ENCODE measurements at regions not wholly inside any gene's neighbourhood (a gene's known extent, or its start where the extent isn't known, plus 50 kb on each side); places are given as distances from the start of the nearest gene placed in this dataset.

GRCh38 chr6:49336514-49337131, 126.4 kb downstream of the MMUT start:
- Histone ChIP-seq H3K4me3 (replicated peaks; ENCODE audit: low read depth, low read length) (no peak overlapping the region), H3K27me3 (replicated peaks; ENCODE audit: control insufficient read depth, insufficient read depth, low read length) (no peaks in the 10 kb centered on the region), H3K36me3 (ENCODE audit: control insufficient read depth, insufficient read depth, low read length) (no peaks in the 10 kb centered on the region)
- DNase-seq (ENCODE audit: extremely low read depth, insufficient read length): no peak
- TF ChIP-seq CTCF (IDR thresholded peaks at IDR 0.05; ENCODE audit: insufficient read depth, low read length, poor library complexity, severe bottlenecking): no peak

- Histone ChIP-seq H3K27me3 (replicated peaks; ENCODE audit: control insufficient read depth, insufficient read depth, low read length) (no peaks in the 10 kb centered on the region), H3K4me3 (replicated peaks; ENCODE audit: low read depth, low read length) (no peak overlapping the region), H3K36me3 (ENCODE audit: control insufficient read depth, insufficient read depth, low read length) (no peaks in the 10 kb centered on the region)
- TF ChIP-seq CTCF (IDR thresholded peaks at IDR 0.05; ENCODE audit: insufficient read depth, low read length, poor library complexity, severe bottlenecking): no peak
- DNase-seq (ENCODE audit: extremely low read depth, insufficient read length): no peak
Observed at GRCh38 chr6:49333345-49334125, 129.5 kb downstream of the MMUT start.

- H3K27me3 ChIP-seq (replicated peaks; ENCODE audit: control insufficient read depth, insufficient read depth, low read length): no peaks in the 10 kb centered on the region
- no peaks in the 10 kb centered on the region for H3K36me3 ChIP-seq (ENCODE audit: control insufficient read depth, insufficient read depth, low read length)
- TF ChIP-seq CTCF (IDR thresholded peaks at IDR 0.05; ENCODE audit: insufficient read depth, low read length, poor library complexity, severe bottlenecking): no peak
- no peak overlapping the region for H3K4me3 ChIP-seq (replicated peaks; ENCODE audit: low read depth, low read length)
- DNase-seq (ENCODE audit: extremely low read depth, insufficient read length): no peak
Observed at GRCh38 chr6:49332781-49333180, 130.3 kb downstream of the MMUT start.

- TF ChIP-seq CTCF (IDR thresholded peaks at IDR 0.05; ENCODE audit: insufficient read depth, low read length, poor library complexity, severe bottlenecking): no peak
- DNase-seq (ENCODE audit: extremely low read depth, insufficient read length): no peak
- H3K4me3 ChIP-seq (replicated peaks; ENCODE audit: low read depth, low read length): no peak overlapping the region
- H3K27me3 ChIP-seq (replicated peaks; ENCODE audit: control insufficient read depth, insufficient read depth, low read length): no peaks in the 10 kb centered on the region
- no peaks in the 10 kb centered on the region for H3K36me3 ChIP-seq (ENCODE audit: control insufficient read depth, insufficient read depth, low read length)
Observed at GRCh38 chr6:49329186-49329585, 133.9 kb downstream of the MMUT start.

- H3K27me3 ChIP-seq (replicated peaks; ENCODE audit: control insufficient read depth, insufficient read depth, low read length): no peaks in the 10 kb centered on the region
- TF ChIP-seq CTCF (IDR thresholded peaks at IDR 0.05; ENCODE audit: insufficient read depth, low read length, poor library complexity, severe bottlenecking): no peak
- no peak overlapping the region for H3K4me3 ChIP-seq (replicated peaks; ENCODE audit: low read depth, low read length)
- no peak for DNase-seq (ENCODE audit: extremely low read depth, insufficient read length)
- H3K36me3 ChIP-seq (ENCODE audit: control insufficient read depth, insufficient read depth, low read length): no peaks in the 10 kb centered on the region
Observed at GRCh38 chr6:49328051-49328744, 134.9 kb downstream of the MMUT start.
